AG10803 (cell line): ENCODE measurements at regions not wholly inside any gene's neighbourhood (a gene's known extent, or its start where the extent isn't known, plus 50 kb on each side); places are given as distances from the start of the nearest gene placed in this dataset.

ENCODE experiments used
- DNase-seq: peaks from one replicate; pipeline ENCODE4 v3.0.0; 2010; ENCODE audit warnings: low read depth
- H3K4me3 ChIP-seq: 2 replicates; pipeline ENCODE4 v1.5.1; 2011; ENCODE audit warnings: mild to moderate bottlenecking, low read length, control low read depth
- CTCF ChIP-seq: conservative IDR thresholded peaks from 2 replicates; pipeline ENCODE4 v1.5.1; 2011; ENCODE audit warnings: mild to moderate bottlenecking, low read length, control low read depth, inconsistent platforms

GRCh38 chr4:137610960-137611359 is 78.7 kb upstream of the PCDH18 start:
- TF ChIP-seq CTCF, result peak; percentile 54
- H3K4me3 ChIP-seq, result no peak overlapping the region
- no peak for DNase-seq

- TF ChIP-seq CTCF, result no peak
- DNase-seq, result peak; percentile 84
- peak overlapping the region; percentile 34 for H3K4me3 ChIP-seq
These were observed 77.6 kb upstream of the PCDH18 start for GRCh38 chr4:137609718-137610430.

DNA sequence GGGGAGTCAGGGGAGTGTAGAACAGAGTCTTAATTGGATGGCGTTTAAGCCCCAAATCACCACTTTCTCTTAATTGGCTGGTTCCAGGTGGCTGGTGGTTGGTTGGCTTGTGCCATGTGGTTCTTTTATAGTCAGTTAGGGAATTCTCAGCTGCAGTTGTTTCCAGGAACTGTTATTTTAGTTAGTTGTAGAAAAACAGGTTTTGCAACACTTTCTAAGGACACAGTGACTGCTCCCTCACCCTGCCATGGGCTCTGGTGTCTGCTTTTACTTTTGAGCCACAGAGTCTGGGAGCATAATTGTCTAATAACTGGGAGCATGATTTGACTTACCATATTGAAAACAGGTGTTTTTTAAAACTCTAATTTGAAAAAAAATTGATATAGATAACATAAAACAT is 75.8 kb upstream of the PCDH18 start:
- DNase-seq, result peak; percentile 25
- no peak overlapping the region for H3K4me3 ChIP-seq
- no peak for TF ChIP-seq CTCF

DNA sequence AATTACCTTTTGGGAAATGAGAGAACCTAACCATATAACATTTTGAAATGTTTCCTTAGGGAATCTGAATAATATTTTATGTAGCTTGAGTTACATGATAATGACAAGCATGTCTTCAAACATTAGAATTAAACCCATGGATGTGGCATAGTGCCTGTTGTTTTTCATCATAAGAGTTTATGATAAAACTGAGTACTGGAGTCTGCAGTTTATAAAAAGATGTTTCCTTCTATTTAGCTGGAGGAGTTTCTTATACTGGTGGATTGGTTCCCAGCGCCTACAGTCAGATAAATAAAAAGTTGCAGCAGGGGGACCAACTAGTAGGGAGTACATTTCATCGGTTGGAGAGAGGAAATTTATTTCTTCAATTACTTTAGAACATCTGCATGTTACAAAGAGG is 70.1 kb upstream of the PCDH18 start:
- no peak overlapping the region for H3K4me3 ChIP-seq

DNA sequence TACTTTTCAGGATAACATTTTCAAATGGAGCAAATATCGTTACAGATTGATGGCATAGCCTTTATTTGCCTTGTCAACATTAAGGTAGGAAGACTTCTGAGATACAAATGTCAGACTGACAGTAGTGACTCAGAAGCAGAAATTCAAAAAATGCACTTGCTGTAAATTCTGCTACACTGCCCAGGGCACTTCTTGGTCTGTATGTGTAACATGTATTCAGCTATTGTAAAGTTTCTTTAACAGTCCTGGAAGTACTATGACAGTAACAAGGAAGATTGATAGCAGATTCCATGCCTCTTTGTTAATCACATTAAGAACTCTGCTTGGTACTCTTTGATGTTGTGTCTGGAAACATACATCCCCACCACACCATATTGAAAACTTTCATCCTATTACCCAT is 69.6 kb upstream of the PCDH18 start:
- no peak for TF ChIP-seq CTCF
- no peak overlapping the region for H3K4me3 ChIP-seq
- peak; percentile 22 for DNase-seq

More for the DNA sequence above, 70.1 kb upstream of the PCDH18 start:
- DNase-seq, result no peak
- no peak for TF ChIP-seq CTCF

GRCh38 chr4:137599734-137600133 is 67.4 kb upstream of the PCDH18 start:
- DNase-seq, result peak; percentile 28
- no peak overlapping the region for H3K4me3 ChIP-seq
- no peak for TF ChIP-seq CTCF

DNA sequence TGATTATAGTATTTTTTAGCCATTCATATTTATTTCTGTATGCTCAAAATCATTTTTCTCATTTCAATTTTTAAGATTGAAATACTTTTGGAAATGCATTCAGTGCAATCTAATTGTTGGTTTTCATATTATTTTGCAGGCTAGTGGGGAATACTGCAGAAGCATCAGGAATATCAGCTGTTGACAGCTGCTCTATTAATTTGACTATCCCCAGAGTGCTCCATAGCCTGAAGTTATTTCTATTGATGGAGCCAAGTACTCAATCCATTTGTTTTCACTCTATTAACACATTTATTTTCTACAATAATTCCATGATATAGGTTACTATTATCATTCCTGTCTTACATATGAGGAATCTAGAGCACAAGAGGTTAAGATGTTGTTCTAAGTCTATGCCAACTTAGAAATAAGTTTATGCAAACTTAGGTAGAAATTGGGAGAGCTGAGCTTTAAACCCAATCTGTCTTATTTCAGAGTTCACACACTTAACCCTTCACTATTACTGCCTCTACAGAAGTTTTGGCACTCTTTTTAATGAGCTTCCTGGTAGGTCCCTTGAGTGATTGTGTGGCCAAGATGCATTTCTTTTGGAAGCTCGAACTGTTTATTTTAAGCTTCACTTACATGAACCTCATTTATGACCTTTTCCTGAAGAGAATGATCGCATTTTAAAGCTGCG is 65.6 kb upstream of the PCDH18 start:
- H3K4me3 ChIP-seq, result no peak overlapping the region
- DNase-seq, result no peak
- no peak for TF ChIP-seq CTCF
